GM19239 (cell line): ENCODE measurements at regions not wholly inside any gene's neighbourhood (a gene's known extent, or its start where the extent isn't known, plus 50 kb on each side); places are given as distances from the start of the nearest gene placed in this dataset.
"Not testable (repeated sequence)": the region's sequence is repeated elsewhere in the genome, so short reads cannot be mapped to it uniquely, and the experiment has no call there.

Experiments used
- DNase-seq: peaks from one replicate; pipeline ENCODE4 v3.0.0; 2011; ENCODE audit warnings: low spot score; ENCODE audit not compliant: insufficient read length
- FAIRE-seq: peaks from 2 replicates; lab custom pipeline; 2011; peaks lifted over from hg19 to GRCh38; lab: Jason Lieb, UNC

DNA sequence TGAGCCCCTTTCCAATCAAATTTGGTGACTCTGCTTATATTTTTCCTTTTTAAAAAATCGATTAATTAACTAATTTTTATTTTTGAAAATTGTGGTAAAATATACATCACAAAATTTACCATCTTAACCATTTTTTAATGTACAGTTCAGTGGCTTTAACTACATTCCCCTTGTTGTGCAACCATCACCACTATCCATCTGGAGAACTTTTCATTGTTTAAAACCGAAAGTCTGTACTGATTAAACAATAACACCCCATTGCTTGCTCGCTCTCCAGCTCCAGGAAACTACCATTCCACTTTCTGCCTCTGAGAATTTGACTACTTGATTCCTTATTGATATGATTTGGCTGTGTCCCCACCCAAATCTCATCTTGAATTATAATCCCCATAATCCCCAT, 283.4 kb downstream of the C12orf75 start:
- DNase-seq: no peak
- FAIRE-seq: no peak

DNA sequence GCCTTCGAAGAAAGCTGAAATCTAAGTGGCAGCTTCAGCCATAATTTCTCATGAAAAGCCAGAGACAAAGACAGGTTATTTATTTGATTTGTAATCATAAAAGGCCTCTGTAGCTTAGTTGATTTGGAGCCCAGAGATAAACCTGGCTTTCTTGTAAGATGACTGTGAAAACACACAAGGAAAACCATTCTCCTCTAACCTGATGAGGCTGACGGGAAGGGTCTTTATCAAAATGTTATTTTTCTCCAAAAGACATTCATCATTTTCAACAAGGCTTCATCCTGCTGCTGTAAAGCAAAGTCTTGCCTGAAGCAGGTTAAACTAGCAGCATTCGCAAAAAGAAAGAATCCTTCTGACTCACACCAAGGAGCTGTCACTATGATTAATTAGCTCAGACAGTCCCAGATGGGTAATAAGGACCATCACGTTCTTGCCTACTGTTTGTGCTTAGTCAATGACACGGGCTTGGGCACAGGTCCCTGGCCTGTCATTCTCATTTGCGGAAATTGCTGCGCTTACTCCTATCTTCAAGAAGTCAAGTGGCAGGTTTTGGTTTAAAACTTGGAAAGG, 286.6 kb downstream of the C12orf75 start:
- no peak for DNase-seq
- no peak for FAIRE-seq

DNA sequence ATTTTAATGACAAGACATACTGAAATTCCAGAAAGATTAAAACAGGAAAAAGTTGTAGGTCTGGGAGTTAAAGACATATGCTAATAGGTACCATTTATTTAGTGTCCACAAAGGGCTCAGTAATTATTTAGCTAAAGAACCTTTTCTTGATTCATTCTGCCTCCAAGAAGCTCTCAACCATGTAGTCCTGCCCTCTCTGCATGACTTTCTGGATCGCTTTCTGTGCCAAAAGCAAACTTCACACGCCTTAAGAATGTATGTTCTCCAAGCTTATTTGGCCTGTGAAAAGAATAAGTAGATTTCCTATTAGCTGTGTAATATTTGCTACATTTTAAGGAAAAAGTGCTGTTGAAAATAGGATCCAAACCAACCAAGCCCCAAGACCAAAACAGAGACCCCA, 291.7 kb downstream of the C12orf75 start:
- no peak for FAIRE-seq
- DNase-seq: no peak

DNA sequence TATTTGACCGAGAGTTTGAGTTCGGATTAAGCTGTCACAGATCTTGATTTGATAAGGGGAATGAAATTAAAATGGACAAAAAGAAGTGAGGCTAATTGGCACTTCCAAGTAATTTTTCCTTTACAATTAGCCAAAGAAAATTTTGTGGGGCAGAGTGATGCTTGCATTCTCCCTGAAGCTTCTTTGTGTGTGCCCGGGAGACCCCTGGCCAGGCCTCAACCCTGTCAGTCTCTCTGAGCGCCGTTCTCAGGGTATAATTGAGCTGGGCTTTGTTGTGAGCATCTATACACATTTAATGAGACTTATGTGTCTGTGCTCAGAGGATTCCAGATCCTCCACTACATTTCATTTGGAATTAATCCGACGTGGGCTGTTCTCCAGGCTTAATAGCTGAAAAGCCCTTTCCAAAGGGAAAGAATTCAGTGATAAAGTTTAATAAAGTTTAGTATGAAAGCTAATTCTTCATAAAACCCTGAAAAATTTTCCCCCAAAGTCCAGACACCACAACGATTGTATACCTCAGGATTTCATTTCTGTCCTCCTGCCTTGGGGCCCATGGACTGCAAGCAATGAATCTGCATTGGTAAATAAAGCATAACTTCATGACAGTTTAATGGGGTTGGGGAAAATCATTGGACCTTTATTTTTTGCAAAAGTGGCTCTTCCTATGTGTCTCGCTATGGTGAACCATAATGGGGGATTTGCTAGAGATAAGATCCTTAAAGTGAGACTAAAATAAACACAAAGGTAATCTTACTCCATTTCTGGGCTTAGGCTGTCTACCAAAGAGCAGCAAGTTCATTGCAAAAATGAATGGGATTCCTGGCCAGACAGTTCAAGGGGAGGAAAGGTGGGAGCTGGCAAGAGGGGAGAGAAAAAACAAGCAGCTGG, 292.6 kb downstream of the C12orf75 start:
- no peak for DNase-seq

DNA sequence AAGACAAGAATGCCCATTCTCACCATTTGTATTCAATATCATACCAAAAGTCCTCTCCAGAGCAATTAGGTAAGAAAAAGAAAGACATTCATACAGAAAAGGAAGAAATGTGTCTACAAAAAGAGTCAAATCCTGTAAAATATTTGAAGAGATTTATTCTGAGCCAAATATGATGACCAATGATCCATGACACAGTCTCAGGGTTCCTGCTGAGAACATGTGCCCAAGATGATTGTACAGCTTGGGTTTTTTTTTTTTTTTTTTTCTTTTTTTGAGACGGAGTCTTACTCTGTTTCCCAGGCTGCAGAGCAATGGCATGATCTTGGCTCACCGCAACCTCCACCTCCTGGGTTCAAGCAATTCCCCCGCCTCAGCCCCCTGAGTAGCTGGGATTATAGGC, 296.2 kb downstream of the C12orf75 start:
- DNase-seq: no peak
- FAIRE-seq: no peak

More for the DNA sequence above, 292.6 kb downstream of the C12orf75 start:
- FAIRE-seq: no peak

DNA sequence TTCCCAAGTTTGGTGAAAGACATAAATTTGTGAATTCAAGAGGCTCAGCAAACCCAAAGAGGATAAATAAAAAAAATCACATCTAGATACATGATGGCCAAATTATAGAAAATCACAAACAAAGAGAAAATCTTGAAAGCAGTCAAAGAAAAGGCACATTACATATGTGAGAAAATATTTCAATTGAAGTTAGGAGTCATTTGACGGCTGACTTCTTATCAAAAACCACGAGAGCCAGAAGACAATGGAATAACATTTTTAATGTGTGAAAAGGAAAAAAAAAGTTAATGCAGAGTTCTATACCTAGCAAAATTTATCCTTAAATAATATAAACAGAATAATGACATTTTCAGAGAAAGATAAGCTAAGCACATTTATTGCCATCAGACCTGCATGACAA, 307.0 kb downstream of the C12orf75 start:
- FAIRE-seq: no peak
- DNase-seq: no peak

DNA sequence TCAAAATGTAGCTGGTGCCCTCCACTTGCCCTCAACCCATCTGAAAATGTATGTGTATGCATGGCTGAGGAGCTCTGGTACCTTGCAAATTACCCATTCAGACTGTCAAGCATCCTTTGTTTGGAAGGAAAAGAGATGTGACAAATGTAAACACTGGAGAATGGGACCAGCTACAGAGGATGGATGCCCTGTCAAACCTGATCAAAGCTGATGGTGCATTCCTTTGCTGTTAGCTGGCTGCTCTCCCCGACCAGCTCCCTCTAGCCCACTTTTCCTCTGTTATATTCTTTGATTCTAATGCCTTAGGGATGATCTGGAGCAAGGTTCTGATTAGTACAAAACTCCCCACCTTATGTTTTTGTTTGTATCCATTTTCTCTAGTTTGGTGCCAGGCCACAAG, 310.3 kb downstream of the C12orf75 start:
- FAIRE-seq: no peak
- no peak for DNase-seq

DNA sequence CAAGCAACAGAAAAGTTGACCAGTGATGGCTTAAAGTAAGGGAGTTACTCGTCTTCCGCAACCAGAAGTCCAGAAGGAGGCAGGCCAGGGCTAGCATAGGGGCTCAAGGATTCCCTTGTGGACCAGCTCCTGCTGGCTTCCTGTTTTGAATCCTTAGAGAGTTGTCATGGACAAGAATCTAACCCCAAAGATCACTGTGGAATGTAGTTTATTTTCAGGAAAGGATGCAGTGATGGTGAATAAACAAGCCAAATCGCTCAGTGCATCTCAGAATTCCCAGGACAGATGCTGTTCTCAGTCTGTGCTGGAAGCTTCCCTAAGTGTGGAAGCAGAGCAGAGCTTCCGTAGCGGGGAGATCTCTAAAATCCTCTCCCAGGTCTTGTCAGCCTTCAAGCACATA, 311.3 kb downstream of the C12orf75 start:
- DNase-seq (no peak), FAIRE-seq (no peak)

DNA sequence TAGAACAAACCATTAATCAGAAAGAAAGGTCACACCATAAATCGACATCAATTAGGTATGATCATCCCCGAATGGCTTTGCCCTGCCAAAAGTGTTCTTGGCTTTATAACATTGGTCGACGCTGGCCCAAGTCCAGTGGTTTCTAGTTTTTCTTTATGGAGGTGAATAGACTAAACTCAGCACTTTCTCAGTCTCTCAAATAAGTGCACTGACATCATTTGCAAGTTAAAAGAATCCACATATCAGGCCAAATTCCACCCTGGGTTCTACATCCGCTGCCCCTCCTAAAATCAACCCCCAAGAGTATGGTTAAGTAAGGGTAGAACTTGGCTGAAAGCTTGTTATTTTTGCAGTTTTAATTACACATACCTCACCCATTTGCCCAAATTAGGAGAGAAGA, 314.3 kb downstream of the C12orf75 start:
- FAIRE-seq (no peak), DNase-seq (no peak)

DNA sequence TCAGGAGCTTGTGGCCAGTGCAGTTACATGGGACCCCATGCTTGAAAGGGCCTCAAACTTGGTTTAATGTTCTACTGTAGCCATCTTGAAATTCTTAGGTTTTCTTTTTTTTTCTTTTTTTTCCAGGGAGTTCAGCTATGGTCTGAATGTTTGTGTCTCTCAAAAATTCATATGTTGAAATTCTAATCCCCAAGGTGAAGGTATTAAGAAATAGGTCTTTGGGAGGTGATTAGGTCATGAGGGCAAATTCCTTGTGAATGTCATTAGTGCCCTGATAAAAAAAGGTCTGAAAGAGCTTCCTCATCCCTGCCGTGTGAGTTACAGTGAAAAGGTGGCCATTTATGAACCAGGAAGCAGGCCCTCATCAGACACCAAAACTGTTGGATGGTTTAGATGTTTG, 324.1 kb downstream of the C12orf75 start:
- FAIRE-seq: no peak
- no peak for DNase-seq

DNA sequence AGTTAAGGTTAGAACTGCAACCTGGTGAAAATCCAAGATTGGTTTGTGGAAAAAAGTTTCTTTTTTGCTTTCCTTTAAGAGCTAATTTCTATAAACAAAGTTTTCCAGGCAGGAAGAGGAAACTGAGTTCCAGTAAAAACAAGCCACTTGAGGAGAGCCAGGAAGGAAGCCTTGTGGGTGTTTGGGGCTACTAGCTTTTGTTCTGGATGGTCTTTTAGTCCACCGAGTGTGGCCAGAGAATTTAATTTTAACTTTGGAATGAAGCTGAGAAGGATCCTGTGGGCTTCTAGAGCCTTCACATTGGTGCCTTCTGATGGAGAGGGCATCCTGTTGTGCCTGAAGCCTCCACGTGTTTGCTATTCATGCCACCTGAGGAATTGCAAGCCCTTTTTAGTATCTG, 327.9 kb downstream of the C12orf75 start:
- no peak for FAIRE-seq
- DNase-seq: no peak

DNA sequence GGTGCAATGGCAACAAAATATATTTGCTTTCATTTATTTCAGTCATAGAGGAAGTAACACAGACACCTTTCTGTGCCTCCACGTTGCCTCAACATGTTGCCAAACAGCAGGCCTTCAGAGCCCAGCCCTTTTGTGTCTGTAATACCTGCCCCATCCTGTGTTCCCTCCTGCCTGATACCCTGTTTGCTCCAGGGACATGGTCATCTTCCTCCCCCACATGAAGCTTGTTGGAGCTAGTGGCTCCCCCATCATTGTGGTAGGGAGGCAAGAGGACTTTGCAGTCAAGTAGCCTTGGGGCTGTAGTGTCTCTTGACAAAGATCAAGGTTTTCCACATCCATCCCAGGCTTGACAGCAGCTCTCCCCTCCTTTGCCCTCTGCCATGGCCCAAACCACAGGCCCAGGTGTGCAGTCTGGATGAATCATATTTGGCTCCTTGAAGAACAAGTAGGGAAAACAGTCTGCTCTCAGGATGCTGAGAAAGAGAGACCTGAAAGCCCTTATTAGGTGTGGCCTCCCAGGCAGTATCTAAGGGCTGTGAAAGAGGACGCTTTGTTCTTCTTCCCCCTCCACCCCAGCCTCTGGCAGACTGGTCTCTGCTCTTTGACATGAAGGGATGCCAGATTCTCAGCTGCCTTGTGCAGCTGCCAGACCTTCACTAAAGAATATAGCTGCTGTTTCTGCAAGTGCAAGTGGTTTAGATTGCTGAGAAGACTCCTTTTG, 329.0 kb downstream of the C12orf75 start:
- FAIRE-seq: no peak
- DNase-seq: no peak

DNA sequence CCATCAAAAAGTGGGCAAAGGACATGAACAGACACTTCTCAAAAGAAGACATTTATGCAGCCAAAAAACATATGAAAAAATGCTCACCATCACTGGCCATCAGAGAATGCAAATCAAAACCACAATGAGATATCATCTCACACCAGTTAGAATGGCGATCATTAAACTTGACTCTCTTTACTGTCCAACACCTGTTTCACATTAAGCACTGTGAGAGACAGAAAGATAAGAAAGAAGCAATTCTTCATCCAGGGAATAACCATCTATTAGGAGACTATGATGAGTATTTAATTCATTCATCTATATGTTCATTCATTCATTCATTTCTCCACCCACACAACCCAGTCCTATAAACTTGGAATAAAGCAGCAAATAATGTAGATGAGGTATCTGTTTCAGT, 334.3 kb downstream of the C12orf75 start:
- not testable (repeated sequence) for DNase-seq, FAIRE-seq

DNA sequence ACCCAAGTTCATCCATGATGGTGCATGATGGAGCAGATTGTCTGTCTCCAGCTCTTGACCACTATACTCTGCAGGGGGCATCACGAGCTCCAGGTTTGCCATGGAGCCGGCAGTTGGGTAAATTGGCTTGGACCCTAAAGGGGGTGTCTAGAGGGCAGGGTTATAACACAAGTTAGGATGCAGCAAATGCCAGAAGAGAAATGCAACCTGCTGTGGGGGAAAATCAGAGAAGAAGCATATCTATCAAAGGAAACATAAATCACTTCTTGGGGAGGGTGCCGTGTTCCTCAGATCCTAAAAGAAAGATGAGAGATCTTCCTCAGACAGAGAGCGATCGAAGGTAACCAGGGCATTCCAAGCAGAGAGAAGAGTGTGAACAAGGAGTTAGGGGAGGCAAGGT, 334.9 kb downstream of the C12orf75 start:
- DNase-seq: no peak
- FAIRE-seq: no peak

DNA sequence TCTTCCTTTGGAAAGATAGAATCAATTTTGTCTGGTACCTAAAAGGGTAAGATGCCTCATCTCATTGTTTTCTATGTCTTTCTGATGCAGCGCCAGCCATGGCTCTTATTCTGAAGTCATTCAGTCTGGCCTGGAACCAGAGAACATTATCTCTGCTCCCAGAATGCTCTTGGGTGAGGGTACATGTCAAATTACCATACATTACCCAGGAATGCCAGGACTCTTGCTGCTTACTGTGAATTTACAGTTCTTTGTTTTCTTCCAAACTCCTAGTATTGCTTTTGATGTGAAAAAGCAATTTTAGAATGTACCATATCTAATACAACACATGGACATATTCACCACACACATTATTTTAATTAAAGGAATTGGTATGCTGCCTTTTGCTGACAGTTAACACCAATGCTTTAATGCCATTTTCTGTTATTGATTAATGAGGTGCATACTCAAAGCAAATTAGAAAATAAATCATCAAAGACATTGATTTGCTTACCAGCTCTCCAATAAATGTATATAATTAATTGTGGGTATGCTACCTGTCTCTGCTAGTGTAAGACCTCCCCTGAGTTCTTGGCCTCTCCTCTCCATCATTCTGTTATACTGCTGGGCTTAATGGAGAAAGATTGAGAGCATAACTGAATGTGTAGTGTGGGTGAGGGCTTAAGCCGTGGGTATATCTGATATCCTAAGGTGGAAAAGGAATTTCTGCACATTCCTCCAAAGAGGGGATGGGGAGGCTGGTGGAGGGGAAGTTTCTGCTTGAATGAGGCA, 337.7 kb downstream of the C12orf75 start:
- DNase-seq: no peak
- no peak for FAIRE-seq

DNA sequence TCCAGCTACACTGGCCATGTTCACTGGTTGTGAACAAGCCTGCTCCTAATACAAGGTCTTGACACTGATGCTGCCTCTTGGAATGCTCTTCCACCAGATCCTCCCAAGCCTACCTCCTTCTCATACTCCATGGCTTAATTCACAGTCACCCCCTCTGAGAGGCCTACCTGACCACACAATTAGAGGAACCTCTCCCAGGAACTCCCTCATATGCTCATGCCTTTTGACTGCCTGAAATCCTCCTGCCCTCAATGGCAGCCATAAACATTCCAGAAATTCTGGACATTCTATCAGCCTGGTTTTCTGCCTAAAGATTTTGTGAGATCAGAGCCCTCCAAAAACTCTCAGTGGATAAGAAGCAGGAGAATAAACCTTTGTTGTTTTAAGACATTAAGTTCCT, 340.2 kb downstream of the C12orf75 start:
- no peak for DNase-seq
- no peak for FAIRE-seq

DNA sequence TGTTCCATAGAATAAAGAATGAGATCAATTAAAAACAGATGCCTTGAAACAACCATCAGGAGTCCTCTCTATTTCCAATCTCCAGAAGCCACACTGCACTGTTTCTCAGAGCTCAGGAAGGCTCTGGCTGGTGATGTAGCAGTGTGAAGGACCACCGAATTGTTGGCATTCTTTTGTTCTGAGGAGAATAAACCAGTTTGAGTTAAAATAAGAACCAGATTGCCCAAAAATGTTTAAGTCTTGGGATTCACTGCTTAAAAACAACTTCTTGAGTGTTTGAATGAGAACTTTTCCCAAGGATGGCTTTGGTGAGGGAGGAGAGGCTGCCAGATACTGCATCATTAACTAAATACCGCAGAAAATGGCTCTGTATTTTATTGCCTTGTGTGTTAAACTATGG, 341.2 kb downstream of the C12orf75 start:
- FAIRE-seq (no peak), DNase-seq (no peak)

DNA sequence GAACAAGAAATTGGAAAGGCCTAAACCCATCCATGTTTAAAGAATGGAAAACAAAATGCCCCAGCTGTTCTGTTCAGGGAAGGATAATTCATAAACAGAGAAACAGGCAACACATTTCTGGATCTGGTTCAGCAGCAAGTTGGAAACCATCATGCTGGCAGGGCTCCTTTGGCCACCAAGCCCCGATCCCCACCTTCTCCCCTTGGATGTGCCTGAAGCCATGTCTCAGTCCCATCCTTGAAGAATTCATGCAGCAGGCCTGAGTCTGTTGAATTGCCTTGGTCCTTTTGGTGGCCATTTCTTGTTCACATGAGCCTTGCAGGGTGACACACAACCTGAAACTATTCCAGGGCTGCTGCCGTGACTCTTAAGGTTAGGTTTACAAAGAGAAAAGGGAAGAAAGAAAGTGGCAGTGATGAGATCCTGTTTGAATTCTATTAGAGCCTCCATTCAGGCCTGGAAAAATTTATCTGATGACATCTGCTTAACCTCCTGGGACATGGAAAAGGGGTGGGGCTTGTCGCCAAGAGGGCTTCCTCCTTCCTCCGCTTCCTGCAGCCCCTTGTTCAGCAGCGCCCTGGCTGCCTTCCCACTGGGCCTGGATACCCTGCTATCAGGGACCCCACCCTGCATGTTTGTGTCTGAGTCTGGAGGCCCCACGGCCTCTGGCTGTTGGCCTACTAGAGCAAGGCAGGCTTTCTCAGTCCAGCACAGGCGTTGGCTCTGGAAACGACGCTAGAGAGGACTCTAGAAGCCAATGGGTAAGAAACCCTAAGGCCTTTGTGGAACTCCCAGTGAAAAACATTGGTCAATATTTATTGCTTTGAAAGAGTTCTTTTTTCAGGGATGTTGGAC, 341.9 kb downstream of the C12orf75 start:
- FAIRE-seq: no peak

DNA sequence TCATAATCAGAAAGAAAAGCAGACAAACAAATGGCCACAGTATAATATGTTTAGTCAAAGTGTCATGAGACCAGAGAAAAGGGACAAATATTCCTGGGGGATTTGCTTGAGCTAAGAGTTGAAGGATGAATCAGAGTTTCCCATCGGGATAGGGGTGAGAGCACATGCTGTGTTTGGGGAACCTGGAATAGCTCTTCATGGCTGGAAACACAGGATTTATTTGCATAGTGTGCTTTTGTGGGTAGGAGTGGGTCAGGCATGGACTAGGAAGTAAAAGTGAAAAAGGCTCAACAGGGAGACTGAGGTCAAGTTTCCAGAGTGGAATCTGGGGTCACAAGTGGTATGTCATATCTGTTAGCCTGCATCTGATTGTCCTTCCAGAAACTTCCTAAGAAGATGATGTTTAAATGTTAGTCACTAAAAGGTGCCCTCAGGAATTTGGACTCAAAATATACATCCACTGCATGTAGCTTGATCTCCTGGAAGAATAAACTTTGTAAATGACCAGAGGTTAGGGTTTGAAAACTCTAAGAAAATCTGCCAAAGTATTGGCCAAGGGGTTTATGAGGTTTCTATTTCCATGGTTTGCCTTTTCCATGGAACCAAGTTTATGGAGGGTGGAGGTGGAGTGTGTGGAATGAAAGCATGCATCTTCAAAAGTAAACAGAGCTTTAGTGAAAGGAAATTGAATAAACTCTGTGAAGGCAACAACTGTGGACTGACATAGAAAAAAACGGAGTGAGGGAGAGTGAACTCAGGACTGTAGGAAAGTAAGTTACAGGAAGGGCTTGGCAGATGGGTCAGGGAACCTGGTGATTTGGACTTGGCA, 344.6 kb downstream of the C12orf75 start:
- DNase-seq (no peak), FAIRE-seq (no peak)

More for the DNA sequence above, 341.9 kb downstream of the C12orf75 start:
- no peak for DNase-seq
